ENCODE measurements at regions not wholly inside any gene's neighbourhood (a gene's known extent, or its start where the extent isn't known, plus 50 kb on each side); places are given as distances from the start of the nearest gene placed in this dataset.
A peak's percentile ranks its signal among the peaks of the same experiment; 100 is the strongest.

DNA sequence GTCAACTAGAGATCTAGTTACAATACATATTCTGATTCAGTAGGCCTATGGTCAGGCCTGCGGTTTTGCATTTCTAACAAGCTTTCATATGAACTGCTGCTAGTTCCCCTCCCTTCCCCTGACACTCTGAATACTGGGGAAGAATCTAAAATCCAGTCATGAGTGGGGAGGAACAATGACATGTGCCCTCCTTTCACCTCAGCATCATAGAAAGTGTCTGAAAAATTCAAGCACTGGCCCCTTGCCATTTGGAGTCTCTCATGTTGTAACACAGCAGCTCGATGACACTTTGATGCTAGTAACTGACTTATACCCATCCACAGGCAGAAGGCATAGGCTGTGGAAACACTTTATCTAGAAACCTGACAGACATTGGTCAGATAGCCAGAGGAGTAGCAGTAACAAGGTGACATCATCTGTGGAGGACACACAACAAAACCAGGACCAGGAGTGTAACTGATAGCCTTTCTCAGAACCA lies 161.9 kb upstream of the RASSF8 start:
- H3K36me3 Mint-ChIP-seq = peaks cover 3% of the 10 kb centered on the region

DNA sequence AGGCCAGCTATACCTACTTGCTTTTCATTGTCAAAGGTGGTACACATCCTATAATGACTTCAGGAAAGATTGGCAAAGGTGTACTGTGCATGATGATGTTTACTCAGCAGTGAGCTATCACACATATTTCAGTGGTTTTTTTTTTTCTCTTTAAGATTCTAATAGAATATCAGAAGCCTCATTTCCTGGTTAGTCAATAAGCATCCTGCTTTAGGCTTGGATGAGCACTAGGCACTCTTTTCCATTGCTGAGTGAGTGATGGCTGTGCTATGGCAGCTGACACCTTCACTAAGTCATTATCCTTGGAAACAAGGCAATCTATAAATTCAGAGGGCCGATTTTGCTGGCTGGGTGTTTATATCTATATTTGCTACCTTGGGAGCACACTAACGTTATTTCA lies 161.1 kb upstream of the RASSF8 start:
- no peak overlapping the region for H3K9ac ChIP-seq
- H3K27ac ChIP-seq = no peak overlapping the region
- no peaks in the 10 kb centered on the region for H3F3A ChIP-seq (ENCODE audit: low read depth)
- Mint-ChIP-seq H3K27ac (no peak overlapping the region), H3K27me3 (ENCODE audit: insufficient read depth, low read depth) (no peaks in the 10 kb centered on the region), H3K9me3 (peaks cover 4% of the 10 kb centered on the region), H3K4me3 (no peak overlapping the region), H3K4me1 (peaks cover 9% of the 10 kb centered on the region), H3K36me3 (peaks cover 3% of the 10 kb centered on the region)
- no peaks in the 10 kb centered on the region for H3K9me3 ChIP-seq (ENCODE audit: low read depth)
- no peaks in the 10 kb centered on the region for H3K36me3 ChIP-seq
- H3K79me2 ChIP-seq (ENCODE audit: low read depth) = no peaks in the 10 kb centered on the region
- H3K4me1 ChIP-seq = no peaks in the 10 kb centered on the region
- H3K4me3 ChIP-seq = no peak overlapping the region
- no peak overlapping the region for H3K4me2 ChIP-seq
- no peak for DNase-seq (ENCODE audit: low spot score)
- H3K27me3 ChIP-seq = no peaks in the 10 kb centered on the region
- TF ChIP-seq, protein P1, sequence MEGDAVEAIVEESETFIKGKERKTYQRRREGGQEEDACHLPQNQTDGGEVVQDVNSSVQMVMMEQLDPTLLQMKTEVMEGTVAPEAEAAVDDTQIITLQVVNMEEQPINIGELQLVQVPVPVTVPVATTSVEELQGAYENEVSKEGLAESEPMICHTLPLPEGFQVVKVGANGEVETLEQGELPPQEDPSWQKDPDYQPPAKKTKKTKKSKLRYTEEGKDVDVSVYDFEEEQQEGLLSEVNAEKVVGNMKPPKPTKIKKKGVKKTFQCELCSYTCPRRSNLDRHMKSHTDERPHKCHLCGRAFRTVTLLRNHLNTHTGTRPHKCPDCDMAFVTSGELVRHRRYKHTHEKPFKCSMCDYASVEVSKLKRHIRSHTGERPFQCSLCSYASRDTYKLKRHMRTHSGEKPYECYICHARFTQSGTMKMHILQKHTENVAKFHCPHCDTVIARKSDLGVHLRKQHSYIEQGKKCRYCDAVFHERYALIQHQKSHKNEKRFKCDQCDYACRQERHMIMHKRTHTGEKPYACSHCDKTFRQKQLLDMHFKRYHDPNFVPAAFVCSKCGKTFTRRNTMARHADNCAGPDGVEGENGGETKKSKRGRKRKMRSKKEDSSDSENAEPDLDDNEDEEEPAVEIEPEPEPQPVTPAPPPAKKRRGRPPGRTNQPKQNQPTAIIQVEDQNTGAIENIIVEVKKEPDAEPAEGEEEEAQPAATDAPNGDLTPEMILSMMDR (IDR thresholded peaks at IDR 0.05) = no peak
- TF ChIP-seq EZH2phosphoT487 (IDR thresholded peaks at IDR 0.05) = no peak
- TF ChIP-seq EZH2 (IDR thresholded peaks at IDR 0.05) = no peak
- H4K20me1 ChIP-seq (ENCODE audit: low read depth) = no peaks in the 10 kb centered on the region
- no peak overlapping the region for H2AFZ ChIP-seq (replicated peaks)

More for the DNA sequence above, 161.9 kb upstream of the RASSF8 start:
- no peak for DNase-seq (ENCODE audit: low spot score)
- Mint-ChIP-seq H3K27ac (no peak overlapping the region), H3K9me3 (peaks cover 4% of the 10 kb centered on the region), H3K27me3 (ENCODE audit: insufficient read depth, low read depth) (no peaks in the 10 kb centered on the region), H3K4me1 (peaks cover 8% of the 10 kb centered on the region), H3K4me3 (no peak overlapping the region)
- no peaks in the 10 kb centered on the region for H3K79me2 ChIP-seq (ENCODE audit: low read depth)
- no peaks in the 10 kb centered on the region for H4K20me1 ChIP-seq (ENCODE audit: low read depth)
- H3F3A ChIP-seq (ENCODE audit: low read depth) = no peaks in the 10 kb centered on the region
- no peak overlapping the region for H2AFZ ChIP-seq (replicated peaks)
- no peak overlapping the region for H3K4me2 ChIP-seq
- no peaks in the 10 kb centered on the region for H3K4me1 ChIP-seq
- H3K4me3 ChIP-seq = no peak overlapping the region
- no peak overlapping the region for H3K27ac ChIP-seq
- no peaks in the 10 kb centered on the region for H3K27me3 ChIP-seq
- TF ChIP-seq, protein P1 (IDR thresholded peaks at IDR 0.05) = no peak
- TF ChIP-seq EZH2phosphoT487 (IDR thresholded peaks at IDR 0.05) = no peak
- no peak for TF ChIP-seq EZH2 (IDR thresholded peaks at IDR 0.05)
- no peaks in the 10 kb centered on the region for H3K9me3 ChIP-seq (ENCODE audit: low read depth)
- H3K36me3 ChIP-seq = no peaks in the 10 kb centered on the region
- no peak overlapping the region for H3K9ac ChIP-seq

DNA sequence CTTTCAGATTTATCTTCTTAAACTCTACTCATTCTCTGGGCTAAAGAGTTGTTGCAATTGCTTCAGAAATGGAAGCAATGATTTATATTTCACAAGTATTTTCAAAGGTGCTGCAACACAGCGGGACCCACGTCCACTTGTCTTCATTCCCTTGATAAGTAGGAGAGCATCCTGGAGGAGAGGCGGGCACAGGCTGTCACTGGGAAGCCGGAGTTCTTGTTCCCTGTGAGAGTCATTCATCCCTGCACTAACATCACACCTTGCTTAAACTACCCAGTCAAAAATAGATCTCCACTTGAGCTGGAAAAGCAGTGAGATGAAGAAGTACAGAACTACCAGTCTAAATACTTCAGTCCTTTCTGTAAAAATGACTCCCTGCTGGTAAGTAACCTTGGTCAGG lies 160.5 kb upstream of the RASSF8 start:
- Histone ChIP-seq H3K79me2 (ENCODE audit: low read depth) (no peaks in the 10 kb centered on the region), H3K4me1 (no peaks in the 10 kb centered on the region), H3K9me3 (ENCODE audit: low read depth) (no peaks in the 10 kb centered on the region), H2AFZ (replicated peaks) (peak overlapping the region; percentile 6), H3K36me3 (no peaks in the 10 kb centered on the region), H3F3A (ENCODE audit: low read depth) (no peaks in the 10 kb centered on the region), H3K4me3 (no peak overlapping the region), H4K20me1 (ENCODE audit: low read depth) (no peaks in the 10 kb centered on the region), H3K27ac (no peak overlapping the region), H3K27me3 (no peaks in the 10 kb centered on the region), H3K4me2 (no peak overlapping the region), H3K9ac (no peak overlapping the region)
- TF ChIP-seq, protein P1 (IDR thresholded peaks at IDR 0.05) = no peak
- no peak for TF ChIP-seq EZH2phosphoT487 (IDR thresholded peaks at IDR 0.05)
- TF ChIP-seq EZH2 (IDR thresholded peaks at IDR 0.05) = no peak
- Mint-ChIP-seq H3K36me3 (peaks cover 3% of the 10 kb centered on the region), H3K4me1 (peaks cover 9% of the 10 kb centered on the region), H3K4me3 (no peak overlapping the region), H3K27ac (no peak overlapping the region), H3K27me3 (ENCODE audit: insufficient read depth, low read depth) (no peaks in the 10 kb centered on the region), H3K9me3 (peaks cover 4% of the 10 kb centered on the region)
- no peak for DNase-seq (ENCODE audit: low spot score)

All from neural progenitor cell (in vitro differentiated cells).